ENCODE measurements at regions not wholly inside any gene's neighbourhood (a gene's known extent, or its start where the extent isn't known, plus 50 kb on each side); places are given as distances from the start of the nearest gene placed in this dataset.
A peak's percentile ranks its signal among the peaks of the same experiment; 100 is the strongest.
"Not testable (repeated sequence)": the region's sequence is repeated elsewhere in the genome, so short reads cannot be mapped to it uniquely, and the experiment has no call there.

DNA sequence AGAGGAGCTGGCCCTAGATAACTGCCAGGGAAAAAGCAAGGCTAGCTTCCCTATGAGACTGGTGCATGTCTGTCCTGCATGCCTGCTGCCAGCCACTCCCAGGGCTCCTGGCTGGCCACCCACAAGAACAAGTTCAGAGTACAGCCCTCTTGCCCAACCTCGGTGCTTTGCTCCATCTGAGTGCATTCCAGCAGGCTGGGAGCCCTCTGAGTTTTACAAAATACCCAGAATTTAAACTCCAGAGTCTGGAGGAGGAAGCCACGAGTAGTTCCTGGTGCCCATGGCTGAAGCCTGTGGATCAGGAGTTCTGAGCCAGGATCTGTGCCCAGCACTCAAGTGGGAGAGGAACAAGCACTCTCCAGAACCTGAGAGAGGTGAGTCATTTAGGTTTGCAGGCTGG, 111.6 kb downstream of the MAGEE2 start:
- Mint-ChIP-seq H3K27me3 (no peaks in the 10 kb centered on the region), H3K27ac (no peak overlapping the region), H3K9me3 (no peaks in the 10 kb centered on the region), H3K4me1 (no peaks in the 10 kb centered on the region), H3K4me3 (no peak overlapping the region)
- no peak for ATAC-seq
- DNase-seq: no peak

DNA sequence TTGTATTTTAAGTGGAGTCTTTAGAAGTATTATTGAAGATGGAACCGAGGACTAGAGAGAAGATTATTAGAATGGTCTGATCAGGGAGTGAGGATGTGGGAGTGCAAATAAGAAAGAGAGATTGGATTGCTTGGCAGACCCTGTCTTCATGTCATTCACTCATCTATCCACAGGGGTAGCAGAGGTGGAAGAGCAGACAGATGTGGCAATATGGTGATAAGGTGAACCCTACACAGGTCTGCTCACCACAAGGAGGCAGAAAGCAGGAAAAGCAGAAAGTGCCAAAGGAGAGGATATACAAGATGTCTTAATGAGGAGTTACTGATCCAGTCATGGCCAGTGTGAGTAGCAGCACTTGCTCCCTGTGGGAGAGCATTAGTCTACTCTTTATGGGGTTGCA, 129.4 kb downstream of the MAGEE2 start:
- Mint-ChIP-seq H3K4me3 (no peak overlapping the region), H3K4me1 (no peaks in the 10 kb centered on the region), H3K27me3 (no peaks in the 10 kb centered on the region), H3K9me3 (peaks cover 0 to 12% of the 10 kb centered on the region in 2 donors), H3K27ac (no peak overlapping the region)
- ATAC-seq: no peak
- DNase-seq: no peak

DNA sequence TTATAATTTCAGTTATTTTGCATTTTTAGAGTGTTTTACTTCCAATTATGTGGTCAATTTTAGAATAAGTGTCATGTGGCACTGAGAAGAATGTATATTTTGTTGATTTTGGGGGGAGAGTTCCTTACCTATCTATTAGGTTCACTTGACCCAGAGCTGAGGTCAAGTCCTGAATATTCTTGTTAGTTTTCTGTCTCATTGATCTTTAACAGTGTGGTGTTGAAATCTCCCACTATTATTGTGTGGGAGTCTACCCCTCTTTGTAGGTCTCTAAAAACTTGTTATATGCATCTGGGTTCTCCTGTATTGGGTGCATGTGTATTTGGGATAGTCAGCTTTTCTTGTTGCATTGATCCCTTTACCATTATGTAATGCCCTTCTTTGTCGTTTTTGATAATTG, 127.0 kb upstream of the ZDHHC15 start:
- DNase-seq: no peak
- no peak overlapping the region for H3K27ac Mint-ChIP-seq
- no peaks in the 10 kb centered on the region for H3K4me1 Mint-ChIP-seq
- no peaks in the 10 kb centered on the region for H3K27me3 Mint-ChIP-seq
- H3K9me3 Mint-ChIP-seq: peaks cover 9 to 15% of the 10 kb centered on the region in 2 donors
- no peak for ATAC-seq
- no peak overlapping the region for H3K4me3 Mint-ChIP-seq

DNA sequence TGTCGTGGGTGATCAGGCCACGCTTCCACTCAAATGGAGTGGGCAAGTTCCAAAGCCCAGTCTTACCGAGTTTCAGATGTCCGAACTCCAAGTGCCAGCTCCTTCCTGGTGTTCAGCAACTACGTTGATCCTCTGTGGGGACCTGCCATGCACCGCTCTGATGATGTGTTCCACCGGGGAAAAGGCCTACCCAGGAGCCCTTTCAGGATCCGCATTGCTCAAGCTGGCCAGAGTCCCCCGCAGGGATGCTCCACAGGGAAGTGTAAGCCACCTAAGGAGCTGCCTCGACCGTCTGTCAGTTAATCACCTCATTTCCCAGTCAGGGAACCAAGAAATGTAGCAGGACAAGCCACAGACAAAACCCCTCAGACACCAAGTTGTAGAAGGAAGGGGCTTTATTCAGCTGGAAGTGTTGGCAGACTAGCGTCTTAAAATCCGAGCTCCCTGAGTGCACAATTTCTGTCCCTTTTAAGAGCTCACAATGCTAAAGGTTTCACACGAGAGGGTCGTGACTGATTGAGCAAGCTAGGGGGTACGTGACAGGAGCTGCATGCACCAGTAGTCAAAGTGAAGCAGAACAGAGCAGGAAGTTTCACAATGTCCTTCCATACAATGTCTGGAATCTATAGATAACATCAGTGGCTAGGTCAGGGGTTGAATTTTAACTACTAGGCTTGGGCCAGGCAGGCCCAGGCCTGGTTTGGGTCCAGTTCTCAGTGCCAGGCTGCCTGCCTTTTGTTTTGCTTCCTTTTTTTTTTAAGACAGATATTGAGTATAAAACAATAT, 126.2 kb upstream of the ZDHHC15 start:
- H3K4me3 Mint-ChIP-seq: no peak overlapping the region
- ATAC-seq (no peak), DNase-seq (no peak)
- no peak overlapping the region for H3K27ac Mint-ChIP-seq
- no peaks in the 10 kb centered on the region for H3K4me1 Mint-ChIP-seq
- H3K27me3 Mint-ChIP-seq: no peaks in the 10 kb centered on the region
- peaks cover 9 to 15% of the 10 kb centered on the region in 2 donors for H3K9me3 Mint-ChIP-seq

DNA sequence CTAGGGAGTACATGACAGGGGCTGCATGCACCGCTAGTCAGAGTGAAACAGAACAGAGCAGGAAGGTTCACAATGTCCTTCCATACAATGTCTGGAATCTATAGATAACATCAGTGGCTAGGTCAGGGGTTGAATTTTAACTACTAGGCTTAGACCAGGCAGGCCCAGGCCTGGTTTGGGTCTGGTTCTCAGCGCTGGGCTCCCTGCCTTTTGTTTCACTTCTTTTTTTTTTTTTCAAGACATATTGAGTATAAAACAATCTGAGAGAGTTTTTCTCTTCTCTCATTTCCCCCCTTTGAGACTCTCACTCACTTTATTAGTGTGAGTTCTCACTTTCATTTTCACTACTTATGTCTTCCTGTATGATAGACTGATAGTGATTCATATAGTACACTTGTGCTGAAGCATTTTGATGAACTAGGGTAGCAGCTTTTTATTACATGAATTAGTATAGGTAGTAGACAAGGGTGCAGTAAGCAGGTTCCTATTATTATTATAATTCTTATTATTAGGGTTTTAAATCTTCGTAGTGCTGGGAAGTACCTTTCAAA, 120.0 kb upstream of the ZDHHC15 start:
- Mint-ChIP-seq H3K4me3 (no peak overlapping the region), H3K27me3 (no peaks in the 10 kb centered on the region), H3K27ac (no peak overlapping the region), H3K9me3 (peaks cover 0 to 7% of the 10 kb centered on the region in 2 donors), H3K4me1 (no peaks in the 10 kb centered on the region)
- DNase-seq: no peak
- ATAC-seq: peak; percentile 59

DNA sequence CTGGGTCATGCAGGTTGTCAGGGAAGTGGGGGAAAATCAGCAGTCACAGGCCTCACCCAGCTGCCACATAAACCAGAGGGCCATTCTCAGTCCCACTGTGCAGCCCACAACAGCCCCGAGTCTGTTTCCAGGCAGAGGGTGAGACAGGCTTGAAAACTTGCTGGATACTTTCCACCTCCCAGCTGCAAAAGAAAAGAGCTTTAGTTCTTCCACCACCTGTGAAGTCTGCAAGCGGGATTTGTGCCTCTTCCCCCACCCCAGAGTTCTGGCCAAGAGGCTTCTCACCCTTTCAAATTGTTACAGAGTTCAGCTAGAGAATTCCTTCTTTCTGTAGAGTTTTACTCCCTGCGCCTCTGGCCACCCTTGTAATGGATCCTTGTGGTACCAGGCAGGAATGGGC, 115.5 kb upstream of the ZDHHC15 start:
- peaks cover 0 to 6% of the 10 kb centered on the region in 2 donors for H3K9me3 Mint-ChIP-seq
- no peak overlapping the region for H3K27ac Mint-ChIP-seq
- no peak for ATAC-seq
- no peak for DNase-seq
- H3K4me1 Mint-ChIP-seq: no peaks in the 10 kb centered on the region
- no peak overlapping the region for H3K4me3 Mint-ChIP-seq
- H3K27me3 Mint-ChIP-seq: no peaks in the 10 kb centered on the region

DNA sequence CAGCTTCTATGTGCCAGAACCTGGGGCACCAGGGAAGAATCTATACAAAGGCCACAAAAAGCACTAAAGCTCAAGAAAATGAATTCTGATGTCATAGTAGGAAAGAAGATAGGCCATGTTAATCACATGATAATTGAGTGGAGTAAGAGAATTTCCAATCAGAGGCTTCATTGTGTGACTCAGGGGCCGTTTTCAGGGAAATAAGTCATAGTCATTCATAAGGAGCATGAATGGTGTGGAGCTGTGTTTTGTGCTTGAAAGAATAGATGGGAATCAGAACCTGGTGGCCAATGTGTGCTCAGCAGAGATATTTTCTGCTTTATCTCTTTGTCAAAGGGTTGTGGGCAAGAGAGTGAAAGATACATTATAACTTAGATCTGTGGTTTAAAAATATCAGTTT, 102.4 kb upstream of the ZDHHC15 start:
- no peak overlapping the region for H3K4me3 Mint-ChIP-seq
- H3K4me1 Mint-ChIP-seq: no peaks in the 10 kb centered on the region
- H3K27ac Mint-ChIP-seq: no peak overlapping the region
- no peak for ATAC-seq
- no peaks in the 10 kb centered on the region for H3K9me3 Mint-ChIP-seq
- no peak for DNase-seq
- no peaks in the 10 kb centered on the region for H3K27me3 Mint-ChIP-seq

DNA sequence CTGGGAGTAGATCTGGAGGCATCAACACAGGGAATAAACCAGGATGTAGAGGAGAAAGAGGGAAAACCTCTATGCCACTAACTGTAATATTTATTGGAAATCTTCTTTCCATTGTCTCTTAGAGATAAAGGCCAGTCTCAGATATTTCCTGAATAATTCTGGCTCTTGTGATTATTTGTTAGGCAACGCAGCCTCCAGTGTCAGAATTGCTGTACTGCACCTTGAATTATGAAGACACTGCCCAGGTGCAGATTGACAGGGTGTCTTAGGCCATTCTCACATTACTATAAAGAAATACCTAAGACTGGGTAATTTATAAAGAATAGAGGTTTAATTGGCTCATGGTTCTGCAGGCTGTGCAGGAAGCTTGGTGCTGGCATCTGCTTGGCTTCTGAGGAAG, 100.7 kb upstream of the ZDHHC15 start:
- DNase-seq (no peak), ATAC-seq (no peak)
- Mint-ChIP-seq H3K4me3 (no peak overlapping the region), H3K27ac (no peak overlapping the region), H3K4me1 (no peaks in the 10 kb centered on the region), H3K9me3 (peaks cover 5 to 7% of the 10 kb centered on the region in 2 donors), H3K27me3 (no peaks in the 10 kb centered on the region)

DNA sequence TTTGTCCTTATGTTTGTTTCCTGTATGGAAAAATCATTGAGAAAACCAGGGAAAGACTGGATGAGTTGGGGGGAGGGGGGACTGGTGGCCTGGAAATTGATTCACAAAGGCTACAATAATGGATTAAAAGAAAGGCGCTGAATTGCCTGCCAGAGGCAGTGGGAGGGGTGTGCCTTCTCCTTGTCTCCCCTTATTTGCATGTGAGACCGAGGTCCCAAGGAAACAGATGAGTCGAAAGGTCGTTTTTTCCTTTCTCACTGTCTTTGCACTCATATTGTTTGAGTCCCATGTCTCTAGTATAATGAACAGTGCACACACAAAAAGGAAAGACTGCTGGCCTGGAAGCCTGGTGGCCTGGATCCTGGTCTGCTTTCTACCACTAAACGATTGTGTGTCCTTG, 86.6 kb upstream of the ZDHHC15 start:
- no peak overlapping the region for H3K4me3 Mint-ChIP-seq
- no peak for ATAC-seq
- H3K27ac Mint-ChIP-seq: no peak overlapping the region
- no peak for DNase-seq
- no peaks in the 10 kb centered on the region for H3K27me3 Mint-ChIP-seq
- H3K4me1 Mint-ChIP-seq: no peaks in the 10 kb centered on the region
- H3K9me3 Mint-ChIP-seq: peaks cover 0 to 1% of the 10 kb centered on the region in 2 donors

DNA sequence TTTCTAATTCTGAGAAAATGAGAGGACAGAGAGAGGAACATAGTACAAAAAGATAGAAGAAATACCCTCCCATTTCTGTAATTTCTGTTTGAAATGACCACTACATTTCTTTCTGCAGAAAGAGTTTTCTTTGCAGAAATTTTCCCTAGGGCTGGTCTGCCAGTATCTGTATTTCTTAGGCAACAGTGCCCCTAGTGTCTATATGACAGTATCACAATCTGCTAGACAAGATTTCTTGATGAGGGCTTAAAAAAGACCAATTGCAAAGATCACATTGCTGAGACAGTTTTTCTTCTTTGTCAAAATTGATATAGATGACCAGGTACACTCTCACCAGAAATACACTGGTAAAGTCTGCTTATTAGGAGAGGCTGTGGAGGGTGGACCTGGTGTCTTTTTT, 81.0 kb upstream of the ZDHHC15 start:
- no peak overlapping the region for H3K4me3 Mint-ChIP-seq
- no peaks in the 10 kb centered on the region for H3K4me1 Mint-ChIP-seq
- H3K27ac Mint-ChIP-seq: no peak overlapping the region
- DNase-seq: no peak
- ATAC-seq: no peak
- no peaks in the 10 kb centered on the region for H3K27me3 Mint-ChIP-seq
- peaks cover 0 to 15% of the 10 kb centered on the region in 2 donors for H3K9me3 Mint-ChIP-seq

DNA sequence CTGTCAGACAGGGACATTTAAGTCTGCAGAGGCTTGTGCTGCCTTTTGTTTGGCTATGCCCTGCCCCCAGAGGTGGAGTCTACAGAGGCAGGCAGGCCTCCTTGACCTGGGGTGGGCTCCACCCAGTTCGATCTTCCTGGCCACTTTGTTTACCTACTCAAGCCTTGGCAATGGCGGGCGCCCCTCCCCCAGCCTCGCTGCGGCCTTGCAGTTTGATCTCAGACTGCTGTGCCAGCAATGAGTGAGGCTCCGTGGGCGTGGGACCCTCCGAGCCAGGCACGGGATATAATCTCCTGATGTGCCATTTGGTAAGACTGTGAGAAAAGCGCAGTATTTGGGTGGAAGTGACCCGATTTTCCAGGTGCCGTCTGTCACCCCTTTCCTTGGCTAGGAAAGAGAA, 79.2 kb upstream of the ZDHHC15 start:
- not testable (repeated sequence) for H3K27ac Mint-ChIP-seq, ATAC-seq, H3K4me1 Mint-ChIP-seq, DNase-seq, H3K27me3 Mint-ChIP-seq, H3K4me3 Mint-ChIP-seq
- peaks cover 0 to 15% of the 10 kb centered on the region in 2 donors for H3K9me3 Mint-ChIP-seq

DNA sequence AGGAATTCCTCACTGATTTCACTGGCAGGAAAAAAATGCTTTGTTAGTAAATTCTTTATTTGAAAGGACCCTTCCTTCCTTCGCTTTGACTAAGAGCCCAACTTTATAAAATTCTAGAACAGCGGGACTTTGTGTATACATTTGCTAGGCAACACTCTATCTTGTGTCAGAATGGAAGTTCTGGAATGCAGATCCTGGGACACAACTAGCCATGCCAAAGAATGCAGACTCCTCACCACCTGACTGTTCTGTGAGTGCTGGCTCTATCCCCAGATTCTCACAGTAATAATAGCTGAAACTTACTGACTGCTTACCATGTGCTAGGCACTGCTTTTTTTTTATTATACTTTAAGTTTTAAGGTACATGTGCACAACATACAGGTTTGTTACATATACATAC, 73.3 kb upstream of the ZDHHC15 start:
- no peak for DNase-seq
- Mint-ChIP-seq H3K27ac (no peak overlapping the region), H3K4me3 (no peak overlapping the region), H3K9me3 (peaks cover 0 to 19% of the 10 kb centered on the region in 2 donors), H3K4me1 (no peaks in the 10 kb centered on the region), H3K27me3 (no peaks in the 10 kb centered on the region)
- ATAC-seq: no peak

DNA sequence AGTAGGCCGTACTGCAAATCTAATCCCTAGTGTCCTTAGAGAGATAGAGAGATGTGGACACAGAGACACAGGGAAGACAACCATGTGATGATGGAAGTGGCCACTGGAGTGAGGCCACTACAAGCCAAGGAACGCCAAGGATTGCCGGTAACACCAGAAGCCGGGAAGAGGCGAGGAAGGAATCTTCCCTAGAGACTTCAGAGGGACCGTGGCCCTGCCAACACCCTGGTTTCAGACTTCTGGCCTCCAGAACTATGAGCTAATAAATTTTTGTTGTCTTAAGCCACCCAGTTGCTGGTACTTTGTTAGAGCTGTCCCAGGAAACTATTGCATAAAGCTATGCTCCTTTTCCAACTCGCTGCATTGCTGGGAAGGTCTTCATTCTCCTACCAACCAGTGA, 70.3 kb upstream of the ZDHHC15 start:
- H3K9me3 Mint-ChIP-seq: peaks cover 0 to 13% of the 10 kb centered on the region in 2 donors
- not testable (repeated sequence) for DNase-seq, H3K27me3 Mint-ChIP-seq, ATAC-seq, H3K27ac Mint-ChIP-seq, H3K4me1 Mint-ChIP-seq, H3K4me3 Mint-ChIP-seq

DNA sequence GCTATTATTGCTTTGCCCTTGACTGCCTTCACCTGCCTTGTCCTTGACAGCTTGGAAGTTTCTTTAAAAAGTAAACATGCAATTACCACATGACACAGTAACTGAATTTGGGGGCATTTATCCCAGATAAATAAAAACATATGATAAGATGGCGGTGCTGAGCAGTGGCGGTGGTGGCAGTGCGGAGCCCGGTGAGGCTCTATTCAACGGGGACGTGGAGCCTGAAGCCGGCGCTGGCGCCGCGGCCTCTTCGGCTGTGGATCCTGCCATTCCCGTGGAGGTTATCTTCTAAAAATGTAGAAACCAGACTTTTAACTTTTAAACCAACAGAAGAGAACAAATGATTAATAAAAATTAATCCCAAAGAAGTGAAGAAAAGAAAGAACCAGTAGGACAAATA, 59.7 kb upstream of the ZDHHC15 start:
- Mint-ChIP-seq H3K4me1 (no peaks in the 10 kb centered on the region), H3K9me3 (peaks cover 2 to 4% of the 10 kb centered on the region in 2 donors), H3K27me3 (no peaks in the 10 kb centered on the region), H3K27ac (no peak overlapping the region), H3K4me3 (no peak overlapping the region)
- DNase-seq (no peak), ATAC-seq (no peak)

Measured in stimulated activated naive CD8-positive, alpha-beta T cell treated with anti-CD3 and anti-CD28 coated beads, Interleukin-15, amount 100 ng/mL, for 72 hours (primary cell).